Activated CD8-positive, alpha-beta memory T cell treated with anti-CD3 and anti-CD28 coated beads, Interleukin-2, amount 10 ng/mL, durations not matched to agents 7 days and 5 days (primary cell): ENCODE measurements at regions not wholly inside any gene's neighbourhood (a gene's known extent, or its start where the extent isn't known, plus 50 kb on each side); places are given as distances from the start of the nearest gene placed in this dataset.

ENCODE experiments used
- ATAC-seq: fragments of 150-1000 bp; cut with Tn5 transposase; one replicate; pipeline ENCODE4 v1.10.0; 2021; ENCODE audit warnings: moderate library complexity
- CTCF ChIA-PET: fragments of 350-600 bp; sonication (Branson Sonifier 250); formaldehyde crosslinking; loops from one replicate; lab custom pipeline; 2021; ENCODE audit warnings: antibody characterized with exemption; lab: Charles Lee
- DNase-seq: peaks from one replicate; pipeline ENCODE4 v3.0.0-alpha.2; 2020
- H3K27ac Mint-ChIP-seq: one replicate; pipeline ENCODE4 v1.8.0; 2021; ENCODE audit warnings: mild to moderate bottlenecking, mixed read lengths
- H3K27me3 Mint-ChIP-seq: one replicate; pipeline ENCODE4 v1.8.0; 2021; ENCODE audit warnings: mixed read lengths
- H3K36me3 Mint-ChIP-seq: one replicate; pipeline ENCODE4 v1.8.0; 2021; ENCODE audit warnings: mild to moderate bottlenecking, mixed read lengths
- H3K4me1 Mint-ChIP-seq: one replicate; pipeline ENCODE4 v1.8.0; 2021; ENCODE audit warnings: mixed read lengths
- H3K4me3 Mint-ChIP-seq: one replicate; pipeline ENCODE4 v1.8.0; 2021; ENCODE audit warnings: mild to moderate bottlenecking, moderate library complexity, mixed read lengths
- H3K9me3 Mint-ChIP-seq: one replicate; pipeline ENCODE4 v1.8.0; 2022; ENCODE audit warnings: low read depth, mixed read lengths

DNA sequence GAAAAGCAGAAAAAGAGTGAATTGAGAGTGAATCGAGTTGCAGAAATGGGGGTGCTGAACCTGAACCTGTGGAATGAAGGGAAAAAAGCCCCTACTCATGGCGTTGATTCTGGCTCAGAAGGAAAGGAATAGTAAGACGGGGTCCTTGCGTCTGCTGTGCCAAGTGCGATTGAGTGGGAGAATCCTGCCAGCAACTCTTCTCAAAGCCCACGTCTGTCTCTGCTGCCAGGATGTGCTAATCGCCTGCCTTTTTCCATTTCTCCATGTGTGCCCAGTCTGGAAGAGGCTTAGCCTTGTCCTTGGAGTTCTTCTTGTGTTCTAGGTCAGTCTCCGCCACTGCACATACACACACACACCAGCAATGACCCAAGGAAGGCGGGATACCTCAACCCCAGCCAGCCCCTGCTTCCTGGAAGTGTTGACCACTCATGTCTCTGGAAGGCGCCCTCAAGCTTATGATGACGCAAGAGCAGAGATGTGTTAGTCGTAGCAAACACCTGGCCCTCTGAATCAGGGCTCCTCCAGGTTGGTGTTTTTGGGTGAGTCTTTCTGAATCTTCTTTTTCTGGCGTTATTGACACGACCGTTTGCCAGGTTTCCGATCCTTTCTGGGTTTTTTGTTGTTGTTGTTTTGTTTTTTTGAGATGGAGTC, 262.4 kb upstream of the PROK2 start:
- Mint-ChIP-seq H3K4me1 (no peaks in the 10 kb centered on the region), H3K27me3 (no peaks in the 10 kb centered on the region), H3K27ac (peak overlapping the region; percentile 22), H3K4me3 (no peak overlapping the region), H3K9me3 (no peaks in the 10 kb centered on the region), H3K36me3 (no peaks in the 10 kb centered on the region)
- ATAC-seq (no peak), DNase-seq (no peak)
- CTCF ChIA-PET, result no interaction called here

DNA sequence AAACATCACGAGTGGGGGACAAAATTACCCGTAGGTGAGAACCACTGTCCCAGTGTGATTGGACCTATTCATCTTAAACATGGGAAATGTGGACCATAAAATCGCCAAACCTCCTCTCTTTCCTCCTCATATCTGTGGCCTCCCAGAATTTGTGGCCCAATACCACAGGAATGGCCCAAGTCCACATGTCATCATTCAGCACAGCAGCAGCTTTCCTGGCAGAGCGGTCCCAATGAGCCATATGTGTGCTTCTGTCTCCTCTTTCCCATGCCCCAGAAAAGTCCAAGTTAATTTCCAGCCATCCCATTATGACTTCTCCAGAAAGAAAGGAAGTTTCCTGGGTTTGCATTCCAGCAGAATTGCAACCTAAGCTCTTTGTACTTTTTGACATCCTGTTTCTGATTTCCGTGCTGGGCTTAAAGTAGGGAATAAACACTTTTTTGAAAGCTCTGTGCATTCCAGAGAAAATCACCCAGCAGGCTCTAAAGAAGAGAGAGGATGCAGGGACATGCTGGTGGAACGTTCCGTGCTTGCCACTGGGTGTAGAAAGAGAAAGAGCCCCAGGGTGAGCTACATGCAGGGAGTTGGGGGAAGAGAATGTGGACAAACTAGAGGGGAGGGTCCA, 259.4 kb upstream of the PROK2 start:
- CTCF ChIA-PET, result no interaction called here
- no peak overlapping the region for H3K4me3 Mint-ChIP-seq
- no peaks in the 10 kb centered on the region for H3K9me3 Mint-ChIP-seq
- no peaks in the 10 kb centered on the region for H3K4me1 Mint-ChIP-seq
- no peaks in the 10 kb centered on the region for H3K36me3 Mint-ChIP-seq
- no peak for ATAC-seq
- DNase-seq, result no peak
- H3K27me3 Mint-ChIP-seq, result no peaks in the 10 kb centered on the region
- H3K27ac Mint-ChIP-seq, result no peak overlapping the region

DNA sequence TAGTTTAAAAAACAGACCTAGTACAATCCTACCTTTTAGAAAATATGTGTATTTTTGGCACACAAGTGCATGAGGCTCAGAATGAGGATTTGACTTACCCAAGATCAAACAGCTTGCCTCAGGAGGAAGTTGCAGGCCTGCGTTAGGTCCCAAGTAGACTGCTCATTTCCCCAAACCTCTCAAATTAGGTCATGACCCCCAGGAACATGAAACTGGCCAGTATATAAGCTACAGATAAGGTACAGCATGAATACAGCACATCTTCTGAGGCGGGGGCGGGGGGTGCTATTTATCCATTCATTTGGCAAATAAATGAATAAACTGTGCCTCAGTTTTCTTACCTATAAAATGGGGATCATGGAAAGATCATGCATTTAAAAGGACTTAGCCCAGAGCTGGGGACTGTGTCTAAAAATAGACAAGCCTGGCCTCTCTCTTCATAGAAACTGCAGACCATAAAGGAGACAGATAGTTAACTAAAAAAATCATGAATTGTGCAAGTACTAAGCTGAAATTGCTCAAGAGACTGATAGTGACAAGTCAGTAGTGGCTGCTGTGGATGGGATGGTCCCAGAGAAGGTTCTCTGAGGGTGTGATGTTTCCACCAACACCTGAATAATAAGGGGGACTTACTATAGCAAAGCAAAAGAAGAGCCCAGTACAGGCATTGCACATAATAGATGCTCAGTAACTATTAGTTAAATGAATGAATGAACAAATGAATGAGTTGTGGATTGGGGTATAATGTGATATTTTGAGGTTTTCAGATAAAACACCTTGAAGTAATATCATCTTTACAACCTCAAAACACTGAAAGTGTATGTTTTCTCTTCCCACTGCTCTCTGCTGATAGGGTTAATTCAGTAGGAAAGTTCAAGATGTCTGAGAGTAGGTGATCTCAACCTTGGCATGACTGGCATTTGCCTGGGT, 258.5 kb upstream of the PROK2 start:
- H3K4me3 Mint-ChIP-seq, result no peak overlapping the region
- no peaks in the 10 kb centered on the region for H3K36me3 Mint-ChIP-seq
- CTCF ChIA-PET, result no interaction called here
- no peaks in the 10 kb centered on the region for H3K9me3 Mint-ChIP-seq
- no peaks in the 10 kb centered on the region for H3K27me3 Mint-ChIP-seq
- ATAC-seq (no peak), DNase-seq (no peak)
- no peak overlapping the region for H3K27ac Mint-ChIP-seq
- no peaks in the 10 kb centered on the region for H3K4me1 Mint-ChIP-seq

DNA sequence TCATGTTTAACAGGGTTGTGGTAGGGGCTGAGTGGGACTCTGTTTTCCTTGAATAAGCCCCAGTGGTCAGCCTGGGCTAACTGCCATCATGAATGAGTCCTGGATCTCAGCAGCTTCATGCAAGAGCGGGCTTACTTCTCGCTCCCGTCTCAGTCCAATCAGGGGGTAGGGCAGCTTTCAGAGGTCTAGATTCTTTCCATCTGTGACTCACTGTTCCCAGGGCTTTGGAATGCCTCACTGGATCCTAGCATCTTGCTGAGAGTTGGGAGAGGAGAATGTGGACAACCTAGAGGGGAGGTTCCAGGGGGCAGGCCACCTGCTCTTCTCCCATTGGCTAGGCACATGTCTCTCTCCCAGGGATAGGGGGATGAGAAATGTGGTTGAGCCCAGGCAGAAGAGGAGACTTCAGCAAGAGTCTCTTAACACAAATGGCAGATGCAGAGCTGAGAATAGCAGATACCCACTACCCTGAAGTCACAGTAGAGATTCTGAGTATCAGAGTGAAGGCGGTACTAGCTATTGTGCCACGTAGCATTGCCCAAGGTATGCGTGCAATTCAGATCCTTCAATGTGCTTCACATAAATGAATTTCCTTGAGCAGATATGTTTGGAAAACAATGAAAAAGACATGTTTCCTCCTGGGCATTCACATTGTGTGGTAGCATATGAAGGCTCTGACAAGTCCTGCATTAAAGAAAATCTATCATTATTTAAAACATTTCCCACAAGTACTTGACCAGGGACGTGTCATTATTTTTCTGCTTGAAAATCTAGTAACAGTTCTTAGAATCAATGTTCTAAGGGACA, 257.7 kb upstream of the PROK2 start:
- Mint-ChIP-seq H3K4me3 (no peak overlapping the region), H3K4me1 (no peaks in the 10 kb centered on the region), H3K36me3 (peaks cover 2% of the 10 kb centered on the region), H3K27me3 (peaks cover 4% of the 10 kb centered on the region), H3K9me3 (peaks cover under 1% of the 10 kb centered on the region), H3K27ac (no peak overlapping the region)
- no peak for ATAC-seq
- no peak for DNase-seq
- CTCF ChIA-PET, result no interaction called here

DNA sequence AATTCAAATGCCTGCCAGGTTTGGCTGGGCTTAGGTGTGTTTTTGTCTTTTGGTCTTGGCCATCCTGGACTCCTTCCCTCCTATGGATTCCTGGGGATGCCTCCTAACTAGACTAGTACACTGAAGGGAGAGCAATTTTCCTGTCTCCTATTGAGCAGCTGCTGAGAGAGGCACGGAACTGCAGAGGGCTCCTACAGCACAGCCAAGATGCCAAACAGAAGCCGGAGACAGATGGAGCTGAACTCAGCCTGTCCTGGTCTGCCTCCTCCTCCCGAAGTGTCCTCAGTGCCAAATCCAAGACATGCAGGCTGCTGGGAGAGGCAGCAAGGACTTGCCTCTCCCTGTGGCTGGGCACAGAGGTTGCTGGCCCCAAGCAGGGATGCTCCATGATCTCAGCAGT, 256.6 kb upstream of the PROK2 start:
- H3K36me3 Mint-ChIP-seq, result peaks cover 4% of the 10 kb centered on the region
- CTCF ChIA-PET, result no interaction called here
- H3K4me1 Mint-ChIP-seq, result no peaks in the 10 kb centered on the region
- peaks cover 6% of the 10 kb centered on the region for H3K27me3 Mint-ChIP-seq
- H3K4me3 Mint-ChIP-seq, result no peak overlapping the region
- no peak overlapping the region for H3K27ac Mint-ChIP-seq
- DNase-seq, result no peak
- ATAC-seq, result no peak
- peaks cover 3% of the 10 kb centered on the region for H3K9me3 Mint-ChIP-seq

DNA sequence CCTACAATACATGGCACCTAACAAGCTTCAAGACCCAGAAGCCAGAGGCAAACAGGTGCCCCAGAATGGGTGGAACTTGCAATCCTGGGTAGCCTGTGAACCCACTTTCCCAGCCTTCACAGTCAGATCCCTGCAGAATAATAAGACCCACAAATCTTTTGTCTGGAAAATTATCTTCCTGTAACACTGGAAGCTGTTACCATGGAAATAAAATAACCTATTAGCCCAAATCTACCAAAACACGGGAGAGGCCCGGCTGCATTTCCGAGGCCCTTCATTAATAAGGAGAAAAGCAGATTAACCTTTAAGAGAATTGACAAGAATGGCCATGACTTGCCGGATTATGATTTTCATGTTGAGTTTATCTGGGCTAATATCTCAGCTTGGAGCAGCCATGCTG, 256.1 kb upstream of the PROK2 start:
- H3K9me3 Mint-ChIP-seq, result peaks cover 3% of the 10 kb centered on the region
- no peak overlapping the region for H3K4me3 Mint-ChIP-seq
- no peak for ATAC-seq

DNA sequence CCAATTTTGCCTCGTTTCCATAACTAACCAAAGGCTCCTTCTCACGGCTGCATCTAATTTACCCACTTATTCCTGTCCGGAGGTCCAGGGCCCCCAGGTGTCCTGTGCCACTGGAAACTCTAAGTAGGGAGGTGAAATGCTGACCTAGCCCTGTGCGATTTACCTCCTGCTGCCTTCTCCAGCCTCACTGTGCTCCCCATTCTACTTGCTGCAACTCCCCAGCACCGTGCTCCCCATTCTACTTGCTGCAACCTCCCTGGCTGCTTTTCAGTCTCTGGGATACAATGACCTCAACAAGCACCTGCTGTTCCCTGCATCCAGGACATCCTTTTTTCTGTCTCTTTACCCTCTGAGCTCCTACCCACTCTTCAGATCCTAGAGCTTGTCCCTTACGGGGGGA, 254.7 kb upstream of the PROK2 start:
- Mint-ChIP-seq H3K27me3 (peaks cover 10% of the 10 kb centered on the region), H3K9me3 (peaks cover 3% of the 10 kb centered on the region), H3K36me3 (peaks cover 6% of the 10 kb centered on the region), H3K27ac (no peak overlapping the region), H3K4me3 (no peak overlapping the region), H3K4me1 (no peaks in the 10 kb centered on the region)
- no peak for DNase-seq
- ATAC-seq, result no peak
- CTCF ChIA-PET, result no interaction called here

More for the DNA sequence above, 256.1 kb upstream of the PROK2 start:
- peaks cover 9% of the 10 kb centered on the region for H3K27me3 Mint-ChIP-seq
- no peak overlapping the region for H3K27ac Mint-ChIP-seq
- DNase-seq, result no peak
- no peaks in the 10 kb centered on the region for H3K4me1 Mint-ChIP-seq
- CTCF ChIA-PET, result no interaction called here
- peaks cover 4% of the 10 kb centered on the region for H3K36me3 Mint-ChIP-seq

DNA sequence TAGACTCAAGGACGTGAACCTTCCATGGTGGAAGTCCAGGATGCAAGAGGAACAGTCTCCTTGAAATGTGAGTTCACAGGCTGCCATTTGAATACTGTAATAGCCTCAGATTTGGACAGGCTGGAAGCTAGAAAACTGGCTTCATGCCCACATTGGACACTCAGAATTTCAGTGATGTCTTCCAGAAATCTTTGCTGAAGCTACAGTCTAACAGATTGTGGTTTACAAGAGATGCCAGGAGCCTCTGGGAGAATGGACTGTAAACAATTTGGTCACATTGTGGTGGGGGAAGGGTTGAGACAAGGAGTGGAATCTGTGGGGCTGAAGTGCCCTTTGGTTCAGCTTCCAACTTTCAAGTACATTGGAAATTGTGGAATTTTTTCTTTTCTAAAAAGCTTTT, 252.0 kb upstream of the PROK2 start:
- CTCF ChIA-PET, result no interaction called here

DNA sequence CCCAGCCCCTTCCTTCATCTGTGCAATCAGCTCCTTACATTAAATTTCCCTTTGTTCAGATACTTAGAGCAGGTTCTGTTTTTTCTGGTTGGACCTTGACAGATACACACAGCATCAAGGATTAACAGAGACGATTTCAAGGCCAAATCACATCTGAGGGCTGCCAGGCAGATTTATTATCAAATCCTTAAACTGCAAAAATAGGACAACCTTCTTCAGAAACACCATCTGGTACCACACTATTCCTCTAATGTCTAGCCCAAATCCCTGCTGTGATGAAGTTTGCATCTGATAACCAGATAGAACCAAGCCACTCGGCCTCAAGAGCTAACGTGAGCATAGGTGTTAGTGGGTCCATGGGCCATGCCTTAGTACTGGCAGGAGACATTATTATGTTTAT, 250.7 kb upstream of the PROK2 start:
- CTCF ChIA-PET, result no interaction called here
- Mint-ChIP-seq H3K27ac (no peak overlapping the region), H3K4me1 (peaks cover 7% of the 10 kb centered on the region), H3K36me3 (peaks cover 8% of the 10 kb centered on the region), H3K4me3 (no peak overlapping the region), H3K9me3 (peaks cover 3% of the 10 kb centered on the region), H3K27me3 (peaks cover 10% of the 10 kb centered on the region)
- no peak for ATAC-seq
- no peak for DNase-seq

More for the DNA sequence above, 252.0 kb upstream of the PROK2 start:
- DNase-seq (no peak), ATAC-seq (no peak)
- Mint-ChIP-seq H3K27ac (no peak overlapping the region), H3K27me3 (peaks cover 10% of the 10 kb centered on the region), H3K9me3 (peaks cover 3% of the 10 kb centered on the region), H3K4me1 (peaks cover 2% of the 10 kb centered on the region), H3K4me3 (no peak overlapping the region), H3K36me3 (peaks cover 6% of the 10 kb centered on the region)

DNA sequence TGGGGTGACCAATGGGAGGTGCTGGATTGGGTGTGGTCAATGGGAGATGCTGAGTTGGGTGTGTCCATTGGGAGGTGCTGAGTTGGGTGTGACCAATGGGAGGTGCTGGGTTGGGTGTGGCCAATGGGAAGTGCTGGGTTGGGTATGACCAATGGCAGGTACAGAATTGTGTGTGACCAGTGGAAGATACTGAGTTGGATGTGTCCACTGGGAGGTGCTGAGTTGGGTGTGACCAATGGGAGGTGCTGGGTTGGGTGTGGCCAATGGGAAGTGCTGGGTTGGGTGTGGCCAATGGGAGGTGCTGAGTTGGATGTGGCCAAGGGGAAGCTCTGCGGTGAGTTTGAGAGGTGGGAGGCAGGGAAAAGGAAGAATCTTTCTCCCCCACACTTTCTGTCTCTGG, 250.0 kb upstream of the PROK2 start:
- H3K4me3 Mint-ChIP-seq, result no peak overlapping the region
- H3K27ac Mint-ChIP-seq, result no peak overlapping the region
- H3K9me3 Mint-ChIP-seq, result peaks cover 3% of the 10 kb centered on the region
- H3K4me1 Mint-ChIP-seq, result peaks cover 7% of the 10 kb centered on the region
- ATAC-seq (no peak), DNase-seq (no peak)
- CTCF ChIA-PET, result no interaction called here
- H3K36me3 Mint-ChIP-seq, result peaks cover 8% of the 10 kb centered on the region
- H3K27me3 Mint-ChIP-seq, result peaks cover 10% of the 10 kb centered on the region

DNA sequence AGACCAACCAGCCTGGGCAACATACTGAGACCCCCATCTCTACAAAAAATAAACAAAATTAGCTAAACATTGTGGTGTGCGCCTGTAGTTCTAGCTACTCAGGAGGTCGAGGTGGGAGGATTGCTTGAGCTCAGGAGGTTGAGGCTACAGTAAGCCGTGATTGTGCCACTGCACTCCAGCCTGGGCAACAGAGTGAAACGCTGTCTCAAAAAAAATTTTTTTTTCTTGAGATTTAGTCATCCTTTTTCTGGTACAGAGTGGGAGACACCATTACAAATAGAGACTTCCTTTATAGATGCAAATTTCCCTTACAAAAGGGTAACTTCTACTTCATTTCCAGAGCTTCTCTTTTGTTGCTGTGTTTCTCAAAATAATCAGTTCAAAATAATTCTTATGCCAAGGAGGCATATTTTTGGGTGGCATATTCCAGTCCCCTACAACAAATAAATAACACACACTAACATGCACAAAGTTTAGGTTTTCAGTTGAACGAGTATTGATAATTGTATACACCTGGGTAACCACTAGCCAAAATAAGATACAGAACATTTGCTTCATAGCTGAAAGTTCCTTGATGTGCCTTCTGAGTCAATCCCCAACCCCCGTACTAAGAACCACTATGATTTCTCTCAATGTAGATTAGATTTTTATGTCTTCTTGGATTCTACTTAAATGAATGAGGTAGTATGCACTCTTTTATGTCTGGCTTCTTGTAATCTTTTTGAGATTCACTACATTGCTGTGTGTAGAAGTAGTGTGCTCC, 248.9 kb upstream of the PROK2 start:
- DNase-seq (no peak), ATAC-seq (no peak)
- Mint-ChIP-seq H3K4me1 (peaks cover 7% of the 10 kb centered on the region), H3K36me3 (peaks cover 8% of the 10 kb centered on the region), H3K27ac (no peak overlapping the region), H3K9me3 (peaks cover 3% of the 10 kb centered on the region), H3K27me3 (peaks cover 10% of the 10 kb centered on the region), H3K4me3 (no peak overlapping the region)
- CTCF ChIA-PET, result no interaction called here

DNA sequence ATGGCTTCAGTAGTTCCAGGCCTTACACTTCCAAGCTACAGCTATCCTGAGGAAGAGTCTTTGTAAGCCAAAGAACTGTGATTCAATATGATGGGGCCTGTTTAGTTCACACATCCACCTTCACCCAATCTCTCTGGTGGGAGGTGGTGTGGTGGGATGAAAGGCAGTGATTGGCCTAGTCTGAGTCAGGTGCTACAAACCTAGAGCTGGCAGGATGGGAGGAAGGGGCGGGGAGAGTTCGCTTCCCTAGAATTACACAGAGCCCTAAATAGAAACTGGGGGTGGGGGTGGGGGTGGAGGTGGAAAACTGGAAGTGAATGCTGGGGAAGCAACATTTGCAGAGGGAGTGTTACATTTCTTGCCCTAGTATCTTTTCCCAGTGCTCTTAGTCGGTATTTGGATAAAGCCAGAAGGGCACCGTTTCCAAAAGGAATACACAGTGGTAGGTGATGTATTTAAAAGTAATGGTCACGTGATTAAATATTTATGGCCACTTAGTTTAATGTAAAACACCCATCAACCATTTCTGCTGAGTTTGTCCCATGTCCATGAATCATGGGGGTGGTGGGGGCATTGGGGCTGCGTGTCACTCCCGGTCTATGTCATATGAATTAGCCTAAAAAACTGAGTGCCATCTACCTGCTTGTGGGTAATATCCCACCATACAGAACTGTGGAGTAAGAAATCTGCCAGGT, 247.6 kb upstream of the PROK2 start:
- Mint-ChIP-seq H3K4me3 (no peak overlapping the region), H3K27me3 (peaks cover 6% of the 10 kb centered on the region), H3K9me3 (peaks cover 3% of the 10 kb centered on the region), H3K4me1 (peaks cover 7% of the 10 kb centered on the region), H3K27ac (no peak overlapping the region), H3K36me3 (peaks cover 7% of the 10 kb centered on the region)
- DNase-seq (no peak), ATAC-seq (no peak)
- CTCF ChIA-PET, result no interaction called here
